ENCODE measurements at regions not wholly inside any gene's neighbourhood (a gene's known extent, or its start where the extent isn't known, plus 50 kb on each side); places are given as distances from the start of the nearest gene placed in this dataset.

DNA sequence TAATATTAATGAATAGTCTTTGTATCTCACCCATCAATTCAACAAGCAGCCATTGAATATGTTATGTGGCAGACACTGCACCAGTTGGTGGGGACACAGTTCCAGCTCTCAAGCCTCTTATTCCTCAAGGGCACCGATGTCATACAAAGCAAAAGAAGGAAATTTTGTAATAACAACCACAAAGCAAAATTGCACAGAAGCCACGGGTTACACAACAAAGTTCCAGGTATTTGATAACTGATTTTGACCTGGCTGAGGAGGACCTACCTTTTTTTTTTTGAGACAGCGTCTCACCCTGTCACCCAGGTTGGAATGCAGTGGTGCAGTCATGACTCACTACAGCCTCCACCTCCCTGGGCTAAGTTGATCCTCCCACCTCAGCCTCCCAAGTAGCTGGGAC, 266.7 kb downstream of the FOXO1 start:
- TF ChIP-seq POLR2A (IDR thresholded peaks at IDR 0.05) (no peak), POLR2AphosphoS5 (IDR thresholded peaks at IDR 0.05) (no peak)
- TF ChIP-seq, protein P1, sequence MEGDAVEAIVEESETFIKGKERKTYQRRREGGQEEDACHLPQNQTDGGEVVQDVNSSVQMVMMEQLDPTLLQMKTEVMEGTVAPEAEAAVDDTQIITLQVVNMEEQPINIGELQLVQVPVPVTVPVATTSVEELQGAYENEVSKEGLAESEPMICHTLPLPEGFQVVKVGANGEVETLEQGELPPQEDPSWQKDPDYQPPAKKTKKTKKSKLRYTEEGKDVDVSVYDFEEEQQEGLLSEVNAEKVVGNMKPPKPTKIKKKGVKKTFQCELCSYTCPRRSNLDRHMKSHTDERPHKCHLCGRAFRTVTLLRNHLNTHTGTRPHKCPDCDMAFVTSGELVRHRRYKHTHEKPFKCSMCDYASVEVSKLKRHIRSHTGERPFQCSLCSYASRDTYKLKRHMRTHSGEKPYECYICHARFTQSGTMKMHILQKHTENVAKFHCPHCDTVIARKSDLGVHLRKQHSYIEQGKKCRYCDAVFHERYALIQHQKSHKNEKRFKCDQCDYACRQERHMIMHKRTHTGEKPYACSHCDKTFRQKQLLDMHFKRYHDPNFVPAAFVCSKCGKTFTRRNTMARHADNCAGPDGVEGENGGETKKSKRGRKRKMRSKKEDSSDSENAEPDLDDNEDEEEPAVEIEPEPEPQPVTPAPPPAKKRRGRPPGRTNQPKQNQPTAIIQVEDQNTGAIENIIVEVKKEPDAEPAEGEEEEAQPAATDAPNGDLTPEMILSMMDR (IDR thresholded peaks at IDR 0.05): no peak
